Renal pelvis (tissue), 1 donor: ENCODE measurements at regions not wholly inside any gene's neighbourhood (a gene's known extent, or its start where the extent isn't known, plus 50 kb on each side); places are given as distances from the start of the nearest gene placed in this dataset.
"Not testable (repeated sequence)": the region's sequence is repeated elsewhere in the genome, so short reads cannot be mapped to it uniquely, and the experiment has no call there.

Experiments used
- DNase-seq: peaks from one replicate; pipeline ENCODE4 v3.0.0-alpha.2; 2013

DNA sequence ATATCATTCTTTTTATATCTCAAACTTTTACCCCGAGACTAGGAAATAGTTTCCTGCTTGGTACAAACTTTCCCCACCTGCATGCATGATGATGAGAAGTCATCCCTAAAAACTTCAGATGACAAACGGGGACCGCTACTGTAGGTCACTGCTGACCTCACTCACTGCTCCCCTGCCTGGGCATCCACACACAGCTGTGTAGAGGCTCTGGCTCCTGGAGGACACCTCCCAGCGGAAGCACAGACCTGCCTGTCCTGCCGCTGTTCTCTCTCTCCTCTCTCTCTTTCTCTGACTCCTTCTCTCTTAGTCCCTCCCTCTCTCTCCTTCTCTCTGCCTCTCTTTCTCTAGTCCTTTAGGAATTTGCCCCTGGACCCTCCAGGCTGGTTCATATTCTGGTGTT, 202.9 kb upstream of the PITRM1 start:
- no peak for DNase-seq

GRCh38 chr10:3374914-3375313, 202.3 kb upstream of the PITRM1 start:
- no peak for DNase-seq

- not testable (repeated sequence) for DNase-seq
Observed at GRCh38 chr10:3373374-3374027, 200.9 kb upstream of the PITRM1 start.

DNA sequence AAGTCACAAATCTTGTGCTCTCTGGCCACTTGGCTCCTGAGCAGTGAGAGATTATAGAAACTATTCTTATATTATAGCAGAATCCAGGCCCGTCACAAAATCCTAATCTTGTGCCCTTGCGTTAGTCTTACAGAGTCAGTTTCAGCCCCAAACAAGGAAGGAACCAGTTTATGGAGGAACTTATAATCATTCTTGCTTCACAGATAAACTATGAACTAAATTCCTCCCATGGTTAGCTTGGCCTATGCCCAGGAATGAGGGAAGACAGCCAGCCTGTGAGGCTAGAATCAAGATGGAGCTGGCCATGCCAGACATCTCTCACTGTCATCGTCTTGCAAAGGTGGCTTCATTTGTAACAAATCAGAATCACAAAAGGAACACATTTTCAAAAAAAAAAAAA, 199.7 kb upstream of the PITRM1 start:
- DNase-seq = no peak

- not testable (repeated sequence) for DNase-seq
Observed at GRCh38 chr10:3371624-3372023, 199.0 kb upstream of the PITRM1 start.

GRCh38 chr10:3366735-3367405, 194.3 kb upstream of the PITRM1 start:
- DNase-seq = no peak

DNA sequence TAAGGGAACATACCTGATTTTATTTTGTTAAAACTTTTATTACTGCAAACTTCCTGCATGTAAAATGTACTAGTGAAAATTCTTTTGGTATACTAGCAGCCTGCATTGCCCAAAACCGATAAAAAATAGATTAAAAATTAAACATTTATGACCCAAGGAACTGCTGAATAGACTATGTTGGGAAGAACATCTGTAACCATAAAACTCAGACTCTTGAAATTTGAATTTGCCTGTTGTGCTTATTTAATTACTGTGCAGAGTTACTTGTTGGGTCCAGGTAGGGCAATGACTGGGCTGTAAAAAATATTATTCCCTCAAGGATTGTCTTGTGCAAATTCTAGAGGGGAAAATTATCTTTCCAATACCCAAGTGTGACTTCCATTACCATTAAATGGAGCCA, 193.5 kb upstream of the PITRM1 start:
- DNase-seq = no peak

- no peak for DNase-seq
Observed at GRCh38 chr10:3365630-3366029, 193.0 kb upstream of the PITRM1 start.

GRCh38 chr10:3364768-3365480, 192.3 kb upstream of the PITRM1 start:
- no peak for DNase-seq

GRCh38 chr10:3363311-3364045, 190.9 kb upstream of the PITRM1 start:
- no peak for DNase-seq

DNA sequence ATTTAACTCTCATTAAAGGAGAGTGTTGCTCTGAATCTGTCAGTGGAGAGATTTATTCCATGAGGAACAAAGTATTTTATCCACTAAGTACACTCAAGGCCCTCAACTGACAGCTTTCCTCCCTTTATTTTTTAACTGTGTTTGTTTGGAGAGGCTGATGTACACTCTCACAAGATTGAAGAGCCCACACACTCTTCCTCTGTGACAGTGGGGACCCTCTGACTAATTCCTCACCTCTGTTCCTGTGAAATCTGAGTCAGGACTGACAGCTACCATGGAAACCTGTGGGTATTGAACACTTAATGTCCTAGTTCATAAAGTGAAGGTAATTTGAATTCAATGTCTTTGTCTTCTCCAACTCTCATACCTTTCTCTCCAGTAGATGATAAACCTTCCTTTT, 189.8 kb upstream of the PITRM1 start:
- DNase-seq = no peak

- DNase-seq = no peak
Observed at GRCh38 chr10:3361640-3362039, 189.1 kb upstream of the PITRM1 start.

DNA sequence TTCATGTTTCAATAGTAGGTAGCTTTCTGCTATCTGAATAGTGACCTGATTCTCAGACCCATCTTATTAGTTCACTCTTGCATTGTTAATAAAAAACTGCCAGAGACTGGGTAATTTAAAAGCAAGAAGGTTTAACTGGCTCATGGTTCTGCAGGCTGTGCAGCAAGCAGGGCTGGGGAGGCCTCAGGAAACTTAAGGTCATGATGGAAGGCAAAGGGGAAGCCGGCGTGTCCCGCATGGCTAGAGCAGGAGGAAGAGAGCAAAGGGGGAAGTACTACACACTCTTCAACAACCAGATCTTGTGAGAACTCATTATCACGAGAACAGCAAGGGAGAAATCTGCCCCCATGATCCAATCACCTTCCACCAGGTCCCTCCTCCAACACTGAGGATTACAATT, 185.2 kb upstream of the PITRM1 start:
- no peak for DNase-seq

DNA sequence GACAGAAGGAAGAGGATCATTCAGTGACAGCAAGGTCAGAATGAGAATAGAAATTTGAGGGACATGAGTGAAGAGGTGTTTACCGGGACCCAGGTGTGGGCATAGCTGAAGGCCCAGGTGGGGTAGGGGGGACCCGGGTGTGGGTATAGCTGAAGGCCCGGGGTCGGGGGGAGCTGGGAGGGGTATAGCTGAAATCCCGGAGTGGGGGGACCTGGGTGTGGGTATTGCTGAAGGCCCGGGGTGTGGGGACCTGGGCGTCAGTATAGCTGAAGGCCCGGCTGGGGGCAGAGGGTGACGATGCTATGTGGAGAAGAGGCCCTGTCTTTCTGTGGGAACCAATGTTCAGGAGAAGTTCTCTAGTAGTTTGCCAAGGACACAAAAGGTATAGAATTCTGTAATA, 183.0 kb upstream of the PITRM1 start:
- no peak for DNase-seq

GRCh38 chr10:3354174-3354900, 181.8 kb upstream of the PITRM1 start:
- no peak for DNase-seq

DNA sequence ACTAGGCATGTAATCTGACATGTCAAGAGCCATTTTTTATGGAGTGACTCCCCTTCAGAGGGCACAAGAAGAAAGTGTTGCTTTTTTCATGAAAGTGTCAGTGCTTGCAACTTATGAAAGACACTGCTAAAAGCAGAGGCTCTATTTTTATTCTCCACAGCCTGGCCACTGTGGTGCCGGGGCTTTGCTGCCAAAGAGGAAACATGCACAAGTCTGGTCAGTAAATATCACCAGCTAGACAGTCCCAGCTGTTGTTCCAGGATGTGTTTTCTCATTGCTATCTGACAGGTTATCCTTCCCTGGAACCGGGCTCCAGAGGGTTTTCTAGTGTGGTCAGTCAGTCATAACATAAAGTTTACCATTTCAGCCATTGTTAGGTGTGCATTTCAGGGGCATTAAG, 180.7 kb upstream of the PITRM1 start:
- no peak for DNase-seq

GRCh38 chr10:3350617-3351258, 178.2 kb upstream of the PITRM1 start:
- no peak for DNase-seq

- no peak for DNase-seq
Observed at GRCh38 chr10:3350205-3350604, 177.6 kb upstream of the PITRM1 start.

DNA sequence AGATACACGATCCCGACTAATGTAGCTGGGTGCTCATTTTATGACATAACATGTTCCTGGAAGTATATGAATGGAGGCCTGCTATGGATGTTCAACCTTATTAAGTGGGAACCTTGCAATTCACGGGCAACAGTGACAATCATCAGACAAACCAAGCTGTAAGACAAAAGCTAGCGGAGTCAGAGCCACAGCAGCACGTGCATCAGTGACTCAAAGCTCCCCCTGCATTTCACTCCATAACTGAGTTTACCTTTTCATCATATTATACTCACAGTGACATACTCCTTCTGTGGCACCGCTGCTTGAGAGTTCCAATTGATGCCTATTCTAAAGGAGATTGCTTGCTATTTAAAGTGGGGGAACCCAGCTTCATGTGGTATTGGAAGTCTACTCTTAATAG, 176.0 kb upstream of the PITRM1 start:
- DNase-seq = no peak

DNA sequence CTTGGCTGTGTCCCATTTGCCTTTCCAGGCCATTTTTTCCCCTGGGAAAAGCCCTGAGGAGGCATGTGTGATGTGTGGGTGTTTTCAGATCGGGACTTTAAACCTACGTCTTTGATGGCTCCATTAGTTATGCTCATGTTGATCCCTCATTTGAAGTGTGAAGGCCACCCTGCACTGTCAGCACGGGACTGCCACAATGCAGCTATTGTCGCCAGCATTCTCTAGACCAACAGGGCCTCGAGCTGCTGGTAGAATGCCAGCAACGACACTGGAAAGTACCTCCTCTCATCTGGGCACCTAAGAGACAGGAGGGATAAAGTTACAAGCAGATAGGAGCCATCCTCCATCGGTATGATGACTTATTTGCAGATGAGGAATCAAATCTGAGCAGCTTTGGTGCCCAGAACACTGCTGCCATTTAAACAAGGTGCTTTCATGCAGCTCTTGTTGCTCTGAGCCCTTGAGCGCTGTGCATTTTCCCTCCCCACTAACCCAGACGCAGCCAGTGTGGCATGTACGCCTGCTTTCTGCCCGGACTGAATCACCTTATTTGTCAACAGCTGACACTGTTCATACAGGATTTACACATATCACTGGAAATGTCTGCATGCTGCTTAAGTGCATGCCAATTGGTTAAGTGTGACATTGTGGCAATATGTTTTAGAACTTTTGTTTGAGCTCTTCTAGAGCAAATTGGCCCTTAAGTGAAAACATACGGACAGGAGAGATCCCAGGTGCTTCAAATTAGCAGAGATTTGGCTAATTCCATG, 175.0 kb upstream of the PITRM1 start:
- no peak for DNase-seq

DNA sequence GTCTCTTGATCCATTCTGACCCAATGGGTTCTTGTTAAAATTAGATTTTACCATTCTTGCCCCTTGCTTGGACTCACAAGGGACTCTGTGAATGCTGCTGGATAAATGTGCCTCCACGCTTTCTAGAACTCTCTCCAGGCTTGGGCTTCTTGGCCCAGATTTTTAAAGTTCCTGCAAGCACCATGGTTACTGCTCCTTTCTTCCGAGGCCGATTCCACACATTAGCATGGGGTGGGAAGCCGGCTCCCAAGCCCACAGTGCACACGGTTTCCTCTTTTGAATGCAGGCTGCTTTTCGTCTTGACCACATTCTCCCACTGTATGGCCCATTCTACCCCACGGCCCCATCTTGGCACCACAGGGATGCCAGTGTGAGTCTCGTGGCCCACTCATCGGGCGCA, 174.3 kb upstream of the PITRM1 start:
- DNase-seq = no peak
